ENCODE measurements at regions not wholly inside any gene's neighbourhood (a gene's known extent, or its start where the extent isn't known, plus 50 kb on each side); places are given as distances from the start of the nearest gene placed in this dataset.
"Not testable (repeated sequence)": the region's sequence is repeated elsewhere in the genome, so short reads cannot be mapped to it uniquely, and the experiment has no call there.

DNA sequence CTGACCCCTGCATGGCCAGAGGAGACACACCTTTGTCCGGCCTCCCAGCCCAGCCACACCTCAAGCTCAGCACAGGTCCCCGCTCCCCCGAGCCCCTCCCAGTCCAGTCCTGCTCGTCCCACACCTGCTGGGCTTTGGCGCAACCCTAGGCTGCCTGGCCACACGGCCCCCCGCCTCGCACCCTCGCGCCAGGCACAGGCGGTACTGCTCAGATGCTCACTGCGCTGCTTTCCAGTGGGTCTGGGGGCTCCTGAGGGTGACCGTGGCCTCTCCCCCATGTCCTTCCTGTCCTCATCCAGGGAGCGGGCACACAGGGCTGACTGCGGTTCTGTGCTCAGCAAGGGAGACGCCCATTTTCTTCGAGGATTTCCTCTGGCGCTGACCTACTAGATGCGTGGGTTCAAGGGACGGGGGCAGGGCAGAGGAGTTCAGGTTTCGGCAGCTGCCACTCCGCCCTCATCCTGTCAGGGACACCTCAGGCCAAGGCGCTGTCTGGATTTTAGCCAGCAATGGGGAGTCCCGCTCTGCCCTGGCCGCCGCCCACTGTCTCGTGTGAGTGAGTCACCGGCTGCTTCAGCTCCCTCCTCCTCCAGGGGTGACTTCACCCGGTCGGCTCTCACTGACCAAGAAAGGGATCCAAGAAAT, 118.0 kb upstream of the ZNF469 start:
- Histone ChIP-seq H3K27me3 (no peaks in the 10 kb centered on the region), H3K4me3 (no peak overlapping the region), H3K79me2 (no peaks in the 10 kb centered on the region), H3K4me1 (ENCODE audit: insufficient read depth) (peaks cover 28% of the 10 kb centered on the region), H2AFZ (no peak overlapping the region), H3K27ac (peak overlapping the region; percentile 85), H3K4me2 (peak overlapping the region; percentile 61), H3K36me3 (replicated peaks; ENCODE audit: insufficient read depth, low read depth) (no peaks in the 10 kb centered on the region), H3K9me3 (ENCODE audit: low read depth) (no peaks in the 10 kb centered on the region), H3K9me2 (replicated peaks; ENCODE audit: insufficient read depth) (no peaks in the 10 kb centered on the region), H4K20me1 (ENCODE audit: insufficient read depth, poor library complexity, severe bottlenecking) (no peaks in the 10 kb centered on the region)
- peak; percentile 93 for DNase-seq (ENCODE audit: low spot score)
- TF ChIP-seq EZH2phosphoT487 (IDR thresholded peaks at IDR 0.05; ENCODE audit: low read depth, severe bottlenecking, unreplicated experiment) (no peak), EZH2 (IDR thresholded peaks at IDR 0.05; ENCODE audit: borderline replicate concordance) (no peak)
- TF ChIP-seq, protein P1, sequence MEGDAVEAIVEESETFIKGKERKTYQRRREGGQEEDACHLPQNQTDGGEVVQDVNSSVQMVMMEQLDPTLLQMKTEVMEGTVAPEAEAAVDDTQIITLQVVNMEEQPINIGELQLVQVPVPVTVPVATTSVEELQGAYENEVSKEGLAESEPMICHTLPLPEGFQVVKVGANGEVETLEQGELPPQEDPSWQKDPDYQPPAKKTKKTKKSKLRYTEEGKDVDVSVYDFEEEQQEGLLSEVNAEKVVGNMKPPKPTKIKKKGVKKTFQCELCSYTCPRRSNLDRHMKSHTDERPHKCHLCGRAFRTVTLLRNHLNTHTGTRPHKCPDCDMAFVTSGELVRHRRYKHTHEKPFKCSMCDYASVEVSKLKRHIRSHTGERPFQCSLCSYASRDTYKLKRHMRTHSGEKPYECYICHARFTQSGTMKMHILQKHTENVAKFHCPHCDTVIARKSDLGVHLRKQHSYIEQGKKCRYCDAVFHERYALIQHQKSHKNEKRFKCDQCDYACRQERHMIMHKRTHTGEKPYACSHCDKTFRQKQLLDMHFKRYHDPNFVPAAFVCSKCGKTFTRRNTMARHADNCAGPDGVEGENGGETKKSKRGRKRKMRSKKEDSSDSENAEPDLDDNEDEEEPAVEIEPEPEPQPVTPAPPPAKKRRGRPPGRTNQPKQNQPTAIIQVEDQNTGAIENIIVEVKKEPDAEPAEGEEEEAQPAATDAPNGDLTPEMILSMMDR (IDR thresholded peaks at IDR 0.05; ENCODE audit: poor library complexity): no peak
- WGBS (ENCODE audit: low lambda C conversion rate, missing lambda C conversion rate): 58% methylated on average over 23 of the region's 30 CpGs

DNA sequence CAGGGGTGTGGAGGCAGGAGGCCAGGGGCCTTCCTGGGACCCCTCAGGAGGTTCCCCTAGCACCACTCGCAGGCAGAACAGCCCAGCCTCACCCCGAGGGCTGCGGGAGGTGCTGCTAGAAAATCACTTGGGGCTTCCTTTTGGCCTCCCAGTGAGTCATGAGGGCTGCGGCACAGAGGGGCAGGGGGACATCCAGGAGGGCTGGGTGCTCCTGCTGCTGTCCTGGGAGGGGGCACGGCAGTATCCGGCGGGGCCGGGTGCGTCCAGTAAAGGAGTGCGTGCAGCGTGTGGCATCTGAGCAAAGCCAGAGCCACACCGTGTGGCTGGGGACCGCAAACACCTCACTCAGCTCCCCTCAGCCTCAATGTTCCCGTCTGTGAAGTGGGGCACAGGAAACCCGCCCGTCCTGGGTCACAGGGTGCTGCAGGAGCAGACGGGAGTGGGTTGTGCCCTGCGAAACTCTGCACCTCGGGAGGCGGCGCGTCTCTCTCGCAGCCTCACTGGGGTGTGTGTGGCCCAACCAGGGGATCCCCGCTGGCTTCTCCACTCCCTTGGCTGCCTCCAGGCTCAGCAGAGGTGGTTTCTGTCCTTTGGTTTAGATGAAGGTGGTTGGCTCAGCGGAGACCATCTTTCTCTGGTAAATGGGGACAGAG, 117.3 kb upstream of the ZNF469 start:
- not testable (repeated sequence) for H4K20me1 ChIP-seq (ENCODE audit: insufficient read depth, poor library complexity, severe bottlenecking); H3K4me3 ChIP-seq; H2AFZ ChIP-seq; H3K9me3 ChIP-seq (ENCODE audit: low read depth); H3K36me3 ChIP-seq (replicated peaks; ENCODE audit: insufficient read depth, low read depth); H3K79me2 ChIP-seq; DNase-seq (ENCODE audit: low spot score); H3K27ac ChIP-seq; H3K27me3 ChIP-seq; H3K9me2 ChIP-seq (replicated peaks; ENCODE audit: insufficient read depth)
- Histone ChIP-seq H3K4me2 (peak overlapping the region; percentile 46), H3K4me1 (ENCODE audit: insufficient read depth) (peaks cover 28% of the 10 kb centered on the region)
- WGBS (ENCODE audit: low lambda C conversion rate, missing lambda C conversion rate): 91% methylated on average over 15 of the region's 25 CpGs

DNA sequence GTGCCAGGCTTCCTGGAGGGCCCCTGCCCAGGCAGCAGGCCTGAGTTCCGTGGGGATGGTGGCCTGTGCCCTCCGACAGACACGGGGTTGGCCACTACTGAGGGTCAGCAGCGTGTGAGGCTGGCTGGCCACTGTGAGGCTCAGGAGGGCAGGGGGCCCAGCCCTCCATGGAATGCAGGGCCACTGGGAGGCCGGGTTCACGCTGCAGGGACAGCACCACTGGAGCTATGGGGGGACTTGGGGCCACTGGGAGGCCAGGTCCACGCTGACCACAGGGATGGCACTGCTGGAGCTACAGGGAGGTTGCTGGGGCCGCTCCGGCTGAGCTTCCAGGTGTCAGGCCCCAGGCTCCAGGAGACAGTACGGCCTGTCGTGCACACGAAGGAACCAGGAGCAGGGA, 116.7 kb upstream of the ZNF469 start:
- H3K4me3 ChIP-seq; H3K27ac ChIP-seq; H3K9me3 ChIP-seq (ENCODE audit: low read depth); H3K36me3 ChIP-seq (replicated peaks; ENCODE audit: insufficient read depth, low read depth); H2AFZ ChIP-seq; H3K9me2 ChIP-seq (replicated peaks; ENCODE audit: insufficient read depth); H3K79me2 ChIP-seq; H3K27me3 ChIP-seq; H4K20me1 ChIP-seq (ENCODE audit: insufficient read depth, poor library complexity, severe bottlenecking); DNase-seq (ENCODE audit: low spot score); H3K4me2 ChIP-seq: not testable (repeated sequence)
- 97% methylated on average over 12 of the region's 12 CpGs for WGBS (ENCODE audit: low lambda C conversion rate, missing lambda C conversion rate)
- H3K4me1 ChIP-seq (ENCODE audit: insufficient read depth): peaks cover 28% of the 10 kb centered on the region

DNA sequence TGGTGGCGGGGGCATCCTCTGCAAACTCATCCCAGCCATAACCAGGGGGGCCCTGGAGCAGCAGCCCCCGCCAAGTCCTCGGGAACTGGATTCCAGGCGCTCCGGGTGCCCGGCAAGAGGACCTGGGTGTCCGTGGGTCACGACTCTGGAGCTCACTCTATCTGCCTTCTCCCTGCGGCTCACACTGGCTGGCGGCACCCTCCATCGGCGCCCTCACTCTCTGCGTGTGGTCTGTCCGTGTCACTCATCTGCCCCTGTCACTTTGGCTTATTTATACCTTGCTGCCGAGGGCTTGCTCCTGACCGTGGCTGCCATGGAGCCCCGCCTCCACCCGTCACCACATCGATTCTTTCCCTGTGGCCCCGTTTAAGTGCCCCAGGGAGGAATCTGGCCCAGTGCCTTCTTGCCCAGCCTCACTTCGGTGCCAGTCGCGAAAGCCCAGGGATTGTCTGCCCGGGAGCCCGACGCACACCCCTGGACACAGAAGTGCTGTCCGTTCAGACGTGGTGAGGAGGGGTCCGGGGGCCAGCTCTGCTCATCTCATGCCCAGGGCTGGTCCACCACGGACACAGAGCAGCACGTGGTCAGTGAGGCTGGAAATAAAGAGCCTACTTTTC, 115.7 kb upstream of the ZNF469 start:
- not testable (repeated sequence) for H3K4me3 ChIP-seq; H3K27ac ChIP-seq; H2AFZ ChIP-seq; H3K27me3 ChIP-seq; H3K36me3 ChIP-seq (replicated peaks; ENCODE audit: insufficient read depth, low read depth); DNase-seq (ENCODE audit: low spot score); H3K4me2 ChIP-seq; H3K79me2 ChIP-seq; H3K9me3 ChIP-seq (ENCODE audit: low read depth); H4K20me1 ChIP-seq (ENCODE audit: insufficient read depth, poor library complexity, severe bottlenecking); H3K9me2 ChIP-seq (replicated peaks; ENCODE audit: insufficient read depth)
- H3K4me1 ChIP-seq (ENCODE audit: insufficient read depth): peaks cover 24% of the 10 kb centered on the region
- WGBS (ENCODE audit: low lambda C conversion rate, missing lambda C conversion rate): 89% methylated on average over 25 of the region's 31 CpGs

DNA sequence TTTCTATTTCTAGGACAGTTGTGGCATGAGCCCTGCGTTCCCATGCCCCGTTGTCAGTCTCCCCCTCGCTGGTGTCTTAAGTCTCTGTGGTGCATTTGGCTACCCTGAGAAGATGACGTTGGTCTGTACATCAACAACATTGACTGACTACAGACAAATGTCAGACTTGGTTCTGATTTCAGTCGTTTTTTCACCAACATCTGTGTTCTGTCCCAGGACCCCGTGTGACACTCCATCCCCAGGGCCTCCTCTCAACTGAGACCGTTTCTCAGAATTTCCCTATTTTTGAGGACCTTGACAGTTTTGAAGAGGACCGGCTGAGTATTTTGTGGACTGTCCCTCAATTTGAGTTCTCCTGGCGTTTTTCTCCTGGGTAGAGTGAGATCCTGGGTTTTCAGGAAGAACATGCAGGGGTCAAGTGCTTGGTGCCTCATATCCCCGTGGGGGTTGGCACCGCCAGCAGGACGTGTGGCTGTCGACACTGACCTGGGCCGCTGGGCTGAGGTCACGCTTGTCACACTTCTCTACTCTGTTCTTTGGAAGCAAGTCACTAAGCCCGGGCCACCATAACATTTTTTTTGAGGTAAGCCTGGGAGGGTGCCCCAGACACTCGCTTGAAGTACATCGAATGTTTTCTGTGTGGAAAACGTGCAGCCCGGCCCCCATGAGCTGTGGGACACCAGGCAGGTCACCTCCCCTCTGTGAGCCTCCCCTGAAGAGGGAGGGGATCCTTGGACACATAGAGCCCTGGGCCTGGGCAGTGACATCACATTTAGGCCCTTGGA, 114.4 kb upstream of the ZNF469 start:
- H3K79me2 ChIP-seq; H3K27me3 ChIP-seq; H3K9me3 ChIP-seq (ENCODE audit: low read depth); H3K27ac ChIP-seq; H3K36me3 ChIP-seq (replicated peaks; ENCODE audit: insufficient read depth, low read depth); H3K9me2 ChIP-seq (replicated peaks; ENCODE audit: insufficient read depth); H2AFZ ChIP-seq; DNase-seq (ENCODE audit: low spot score); H3K4me3 ChIP-seq; H3K4me2 ChIP-seq; H4K20me1 ChIP-seq (ENCODE audit: insufficient read depth, poor library complexity, severe bottlenecking): not testable (repeated sequence)
- WGBS (ENCODE audit: low lambda C conversion rate, missing lambda C conversion rate): 87% methylated on average over 20 of the region's 20 CpGs
- peaks cover 14% of the 10 kb centered on the region for H3K4me1 ChIP-seq (ENCODE audit: insufficient read depth)

DNA sequence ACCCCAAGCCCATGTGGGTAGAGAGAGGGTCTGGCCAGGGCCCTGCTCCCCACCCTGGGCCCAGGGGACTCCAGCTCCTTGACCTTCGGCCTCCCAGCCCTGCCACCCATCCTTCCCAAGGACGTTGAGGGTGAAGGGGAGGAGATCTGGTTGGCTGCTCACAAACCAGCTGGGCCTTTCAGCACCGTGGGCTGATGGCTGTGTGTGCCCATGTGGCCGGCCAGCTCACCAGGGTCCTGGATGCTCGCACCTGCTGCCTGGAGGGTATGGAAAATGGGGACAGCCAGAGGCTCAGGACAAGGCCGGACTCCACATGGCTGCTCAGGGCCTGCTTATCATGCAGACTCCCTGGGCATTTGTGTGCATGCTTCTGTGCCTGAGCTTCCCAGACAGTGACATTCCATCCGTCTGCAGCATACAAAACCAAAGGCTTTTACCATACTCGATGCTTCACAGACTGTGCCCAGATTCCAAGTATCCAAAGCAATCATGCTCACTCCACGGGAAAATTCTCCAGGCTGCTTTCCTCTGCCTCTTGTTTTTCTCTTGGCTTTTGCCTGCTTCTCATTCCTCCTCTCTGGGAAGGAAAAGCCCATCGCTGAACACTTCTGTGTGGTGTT, 112.5 kb upstream of the ZNF469 start:
- not testable (repeated sequence) for H3K9me3 ChIP-seq (ENCODE audit: low read depth); H3K9me2 ChIP-seq (replicated peaks; ENCODE audit: insufficient read depth); DNase-seq (ENCODE audit: low spot score); H3K79me2 ChIP-seq; H2AFZ ChIP-seq; H3K27me3 ChIP-seq; H3K4me3 ChIP-seq; H4K20me1 ChIP-seq (ENCODE audit: insufficient read depth, poor library complexity, severe bottlenecking); H3K36me3 ChIP-seq (replicated peaks; ENCODE audit: insufficient read depth, low read depth); H3K4me2 ChIP-seq; H3K27ac ChIP-seq
- 78% methylated on average over 10 of the region's 10 CpGs for WGBS (ENCODE audit: low lambda C conversion rate, missing lambda C conversion rate)
- peaks cover 13% of the 10 kb centered on the region for H3K4me1 ChIP-seq (ENCODE audit: insufficient read depth)

DNA sequence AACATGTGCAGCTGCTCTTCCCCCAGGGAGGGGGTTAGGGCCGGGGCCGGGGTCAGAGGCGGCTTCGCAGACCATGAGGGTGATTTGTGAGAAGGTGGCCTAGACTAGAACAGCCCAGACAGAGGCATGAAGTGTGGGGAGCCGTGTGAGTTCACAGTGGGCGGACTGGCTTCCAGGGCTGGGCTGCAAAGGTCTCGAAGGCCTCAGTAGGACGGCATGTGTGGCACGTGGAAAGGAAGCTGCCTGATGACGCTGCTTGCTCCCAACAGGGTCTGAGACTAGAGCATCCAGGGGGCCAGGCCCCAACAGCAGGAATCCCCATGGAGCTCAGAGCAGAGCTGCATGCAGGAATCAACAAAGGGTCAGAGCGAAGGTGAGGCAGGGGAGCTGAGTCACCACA, 111.5 kb upstream of the ZNF469 start:
- not testable (repeated sequence) for H3K4me1 ChIP-seq (ENCODE audit: insufficient read depth); H4K20me1 ChIP-seq (ENCODE audit: insufficient read depth, poor library complexity, severe bottlenecking); H3K27me3 ChIP-seq; H3K27ac ChIP-seq; H3K4me3 ChIP-seq; H2AFZ ChIP-seq; DNase-seq (ENCODE audit: low spot score); H3K9me3 ChIP-seq (ENCODE audit: low read depth); H3K9me2 ChIP-seq (replicated peaks; ENCODE audit: insufficient read depth); H3K4me2 ChIP-seq; H3K36me3 ChIP-seq (replicated peaks; ENCODE audit: insufficient read depth, low read depth); H3K79me2 ChIP-seq
- 92% methylated on average over 11 of the region's 11 CpGs for WGBS (ENCODE audit: low lambda C conversion rate, missing lambda C conversion rate)

Data from hepatocyte (in vitro differentiated cells).